ENCODE measurements at regions not wholly inside any gene's neighbourhood (a gene's known extent, or its start where the extent isn't known, plus 50 kb on each side); places are given as distances from the start of the nearest gene placed in this dataset.

DNA sequence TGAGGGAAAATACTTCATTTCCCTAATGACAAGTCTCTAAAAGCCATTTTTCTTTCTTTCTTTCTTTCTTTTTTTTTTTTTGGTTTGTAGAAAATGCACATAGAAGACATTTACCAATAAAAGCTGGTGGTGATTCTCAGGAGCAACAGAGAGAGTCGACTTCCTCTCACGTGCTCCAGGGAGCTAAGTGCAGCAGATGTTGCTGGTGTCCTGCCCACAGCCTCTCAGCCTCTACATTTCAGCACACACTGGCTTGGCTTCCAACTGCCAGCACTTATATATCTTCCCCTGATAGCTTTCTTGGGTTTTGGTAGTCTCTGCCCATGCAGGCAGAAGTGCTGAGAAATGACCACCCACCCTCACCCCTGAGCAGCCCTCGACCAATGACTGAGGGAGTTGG is 58.4 kb upstream of the MARCHF10 start:
- no peak overlapping the region for H3K4me3 Mint-ChIP-seq
- no peak overlapping the region for H3K27ac Mint-ChIP-seq
- ATAC-seq, result no peak
- DNase-seq (ENCODE audit: low spot score), result no peak
- H3K27me3 Mint-ChIP-seq (ENCODE audit: low read depth), result no peaks in the 10 kb centered on the region
- H3K9me3 Mint-ChIP-seq, result no peaks in the 10 kb centered on the region
- TF ChIP-seq TP53 (CRISPR knock-in tag; IDR thresholded peaks at IDR 0.05) (no peak), CREB1 (CRISPR knock-in tag; IDR thresholded peaks at IDR 0.05) (no peak), ETV6 (CRISPR knock-in tag; IDR thresholded peaks at IDR 0.05) (no peak), TCF7 (CRISPR knock-in tag; IDR thresholded peaks at IDR 0.05; ENCODE audit: low read depth) (no peak)
- TF ChIP-seq, protein P1, sequence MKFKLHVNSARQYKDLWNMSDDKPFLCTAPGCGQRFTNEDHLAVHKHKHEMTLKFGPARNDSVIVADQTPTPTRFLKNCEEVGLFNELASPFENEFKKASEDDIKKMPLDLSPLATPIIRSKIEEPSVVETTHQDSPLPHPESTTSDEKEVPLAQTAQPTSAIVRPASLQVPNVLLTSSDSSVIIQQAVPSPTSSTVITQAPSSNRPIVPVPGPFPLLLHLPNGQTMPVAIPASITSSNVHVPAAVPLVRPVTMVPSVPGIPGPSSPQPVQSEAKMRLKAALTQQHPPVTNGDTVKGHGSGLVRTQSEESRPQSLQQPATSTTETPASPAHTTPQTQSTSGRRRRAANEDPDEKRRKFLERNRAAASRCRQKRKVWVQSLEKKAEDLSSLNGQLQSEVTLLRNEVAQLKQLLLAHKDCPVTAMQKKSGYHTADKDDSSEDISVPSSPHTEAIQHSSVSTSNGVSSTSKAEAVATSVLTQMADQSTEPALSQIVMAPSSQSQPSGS (CRISPR knock-in tag; IDR thresholded peaks at IDR 0.05; ENCODE audit: borderline replicate concordance, low read depth), result no peak
- TF ChIP-seq, protein P2, sequence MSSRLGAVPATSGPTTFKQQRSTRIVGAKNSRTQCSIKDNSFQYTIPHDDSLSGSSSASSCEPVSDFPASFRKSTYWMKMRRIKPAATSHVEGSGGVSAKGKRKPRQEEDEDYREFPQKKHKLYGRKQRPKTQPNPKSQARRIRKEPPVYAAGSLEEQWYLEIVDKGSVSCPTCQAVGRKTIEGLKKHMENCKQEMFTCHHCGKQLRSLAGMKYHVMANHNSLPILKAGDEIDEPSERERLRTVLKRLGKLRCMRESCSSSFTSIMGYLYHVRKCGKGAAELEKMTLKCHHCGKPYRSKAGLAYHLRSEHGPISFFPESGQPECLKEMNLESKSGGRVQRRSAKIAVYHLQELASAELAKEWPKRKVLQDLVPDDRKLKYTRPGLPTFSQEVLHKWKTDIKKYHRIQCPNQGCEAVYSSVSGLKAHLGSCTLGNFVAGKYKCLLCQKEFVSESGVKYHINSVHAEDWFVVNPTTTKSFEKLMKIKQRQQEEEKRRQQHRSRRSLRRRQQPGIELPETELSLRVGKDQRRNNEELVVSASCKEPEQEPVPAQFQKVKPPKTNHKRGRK (CRISPR knock-in tag; IDR thresholded peaks at IDR 0.05; ENCODE audit: borderline replicate concordance), result no peak
- ChIA-PET CTCF (no interaction called here), POLR2A (no interaction called here)
- peaks cover 15% of the 10 kb centered on the region for H3K4me1 Mint-ChIP-seq
- H3K36me3 Mint-ChIP-seq, result no peaks in the 10 kb centered on the region

DNA sequence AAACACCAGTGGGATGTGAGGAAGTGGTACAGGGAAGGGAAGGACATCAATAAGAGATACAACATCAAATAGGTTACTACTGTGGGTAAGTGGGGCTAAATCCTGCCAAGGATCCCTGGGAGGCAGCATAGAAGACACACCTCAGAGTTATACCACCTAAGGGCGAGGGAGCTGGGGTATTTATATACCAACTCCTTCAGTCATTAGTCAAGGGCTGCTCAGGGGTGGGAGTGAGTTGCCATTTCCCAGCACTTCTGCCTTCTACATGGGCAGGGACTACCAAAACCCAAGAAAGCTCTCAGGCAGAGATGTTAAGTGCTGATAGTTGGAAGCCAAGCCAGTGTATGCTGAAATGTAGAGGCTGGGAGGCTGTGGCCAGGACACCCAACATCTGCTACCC is 57.5 kb upstream of the MARCHF10 start:
- ATAC-seq (no peak), DNase-seq (ENCODE audit: low spot score) (no peak)
- Mint-ChIP-seq H3K36me3 (no peaks in the 10 kb centered on the region), H3K4me1 (peaks cover 19% of the 10 kb centered on the region), H3K27ac (no peak overlapping the region), H3K27me3 (ENCODE audit: low read depth) (no peaks in the 10 kb centered on the region), H3K4me3 (no peak overlapping the region), H3K9me3 (no peaks in the 10 kb centered on the region)
- TF ChIP-seq MYBL2 (CRISPR knock-in tag; IDR thresholded peaks at IDR 0.05), result no peak
- TF ChIP-seq FOXJ3 (CRISPR knock-in tag; IDR thresholded peaks at IDR 0.05; ENCODE audit: borderline replicate concordance), result no peak
- no peak for TF ChIP-seq ZNF263 (CRISPR knock-in tag; IDR thresholded peaks at IDR 0.05; ENCODE audit: low read depth)
- TF ChIP-seq, protein P3, sequence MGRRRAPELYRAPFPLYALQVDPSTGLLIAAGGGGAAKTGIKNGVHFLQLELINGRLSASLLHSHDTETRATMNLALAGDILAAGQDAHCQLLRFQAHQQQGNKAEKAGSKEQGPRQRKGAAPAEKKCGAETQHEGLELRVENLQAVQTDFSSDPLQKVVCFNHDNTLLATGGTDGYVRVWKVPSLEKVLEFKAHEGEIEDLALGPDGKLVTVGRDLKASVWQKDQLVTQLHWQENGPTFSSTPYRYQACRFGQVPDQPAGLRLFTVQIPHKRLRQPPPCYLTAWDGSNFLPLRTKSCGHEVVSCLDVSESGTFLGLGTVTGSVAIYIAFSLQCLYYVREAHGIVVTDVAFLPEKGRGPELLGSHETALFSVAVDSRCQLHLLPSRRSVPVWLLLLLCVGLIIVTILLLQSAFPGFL (CRISPR knock-in tag; IDR thresholded peaks at IDR 0.05; ENCODE audit: borderline replicate concordance), result no peak
- TF ChIP-seq PRRX2 (CRISPR knock-in tag; IDR thresholded peaks at IDR 0.05), result no peak
- TF ChIP-seq, protein P4, sequence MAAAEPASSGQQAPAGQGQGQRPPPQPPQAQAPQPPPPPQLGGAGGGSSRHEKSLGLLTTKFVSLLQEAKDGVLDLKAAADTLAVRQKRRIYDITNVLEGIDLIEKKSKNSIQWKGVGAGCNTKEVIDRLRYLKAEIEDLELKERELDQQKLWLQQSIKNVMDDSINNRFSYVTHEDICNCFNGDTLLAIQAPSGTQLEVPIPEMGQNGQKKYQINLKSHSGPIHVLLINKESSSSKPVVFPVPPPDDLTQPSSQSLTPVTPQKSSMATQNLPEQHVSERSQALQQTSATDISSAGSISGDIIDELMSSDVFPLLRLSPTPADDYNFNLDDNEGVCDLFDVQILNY (CRISPR knock-in tag; IDR thresholded peaks at IDR 0.05), result no peak
- TF ChIP-seq, protein P5, sequence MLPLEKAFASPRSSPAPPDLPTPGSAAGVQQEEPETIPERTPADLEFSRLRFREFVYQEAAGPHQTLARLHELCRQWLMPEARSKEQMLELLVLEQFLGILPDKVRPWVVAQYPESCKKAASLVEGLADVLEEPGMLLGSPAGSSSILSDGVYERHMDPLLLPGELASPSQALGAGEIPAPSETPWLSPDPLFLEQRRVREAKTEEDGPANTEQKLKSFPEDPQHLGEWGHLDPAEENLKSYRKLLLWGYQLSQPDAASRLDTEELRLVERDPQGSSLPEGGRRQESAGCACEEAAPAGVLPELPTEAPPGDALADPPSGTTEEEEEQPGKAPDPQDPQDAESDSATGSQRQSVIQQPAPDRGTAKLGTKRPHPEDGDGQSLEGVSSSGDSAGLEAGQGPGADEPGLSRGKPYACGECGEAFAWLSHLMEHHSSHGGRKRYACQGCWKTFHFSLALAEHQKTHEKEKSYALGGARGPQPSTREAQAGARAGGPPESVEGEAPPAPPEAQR (CRISPR knock-in tag; IDR thresholded peaks at IDR 0.05), result no peak
- no peak for TF ChIP-seq GRHL2 (CRISPR knock-in tag; IDR thresholded peaks at IDR 0.05; ENCODE audit: insufficient replicate concordance, severe bottlenecking)
- no peak for TF ChIP-seq TEAD4 (CRISPR knock-in tag; IDR thresholded peaks at IDR 0.05)
- TF ChIP-seq, protein P6, sequence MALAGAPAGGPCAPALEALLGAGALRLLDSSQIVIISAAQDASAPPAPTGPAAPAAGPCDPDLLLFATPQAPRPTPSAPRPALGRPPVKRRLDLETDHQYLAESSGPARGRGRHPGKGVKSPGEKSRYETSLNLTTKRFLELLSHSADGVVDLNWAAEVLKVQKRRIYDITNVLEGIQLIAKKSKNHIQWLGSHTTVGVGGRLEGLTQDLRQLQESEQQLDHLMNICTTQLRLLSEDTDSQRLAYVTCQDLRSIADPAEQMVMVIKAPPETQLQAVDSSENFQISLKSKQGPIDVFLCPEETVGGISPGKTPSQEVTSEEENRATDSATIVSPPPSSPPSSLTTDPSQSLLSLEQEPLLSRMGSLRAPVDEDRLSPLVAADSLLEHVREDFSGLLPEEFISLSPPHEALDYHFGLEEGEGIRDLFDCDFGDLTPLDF (CRISPR knock-in tag; IDR thresholded peaks at IDR 0.05), result no peak
- no peak for TF ChIP-seq ZBTB21 (CRISPR knock-in tag; IDR thresholded peaks at IDR 0.05; ENCODE audit: borderline replicate concordance)
- TF ChIP-seq IRF2 (CRISPR knock-in tag; IDR thresholded peaks at IDR 0.05; ENCODE audit: borderline replicate concordance, low read depth), result no peak
- no peak for TF ChIP-seq TP53 (CRISPR knock-in tag; IDR thresholded peaks at IDR 0.05)
- no peak for TF ChIP-seq MXD4 (CRISPR knock-in tag; IDR thresholded peaks at IDR 0.05; ENCODE audit: borderline replicate concordance)
- TF ChIP-seq, protein P7, sequence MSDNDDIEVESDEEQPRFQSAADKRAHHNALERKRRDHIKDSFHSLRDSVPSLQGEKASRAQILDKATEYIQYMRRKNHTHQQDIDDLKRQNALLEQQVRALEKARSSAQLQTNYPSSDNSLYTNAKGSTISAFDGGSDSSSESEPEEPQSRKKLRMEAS (CRISPR knock-in tag; IDR thresholded peaks at IDR 0.05), result no peak
- TF ChIP-seq, protein P8, sequence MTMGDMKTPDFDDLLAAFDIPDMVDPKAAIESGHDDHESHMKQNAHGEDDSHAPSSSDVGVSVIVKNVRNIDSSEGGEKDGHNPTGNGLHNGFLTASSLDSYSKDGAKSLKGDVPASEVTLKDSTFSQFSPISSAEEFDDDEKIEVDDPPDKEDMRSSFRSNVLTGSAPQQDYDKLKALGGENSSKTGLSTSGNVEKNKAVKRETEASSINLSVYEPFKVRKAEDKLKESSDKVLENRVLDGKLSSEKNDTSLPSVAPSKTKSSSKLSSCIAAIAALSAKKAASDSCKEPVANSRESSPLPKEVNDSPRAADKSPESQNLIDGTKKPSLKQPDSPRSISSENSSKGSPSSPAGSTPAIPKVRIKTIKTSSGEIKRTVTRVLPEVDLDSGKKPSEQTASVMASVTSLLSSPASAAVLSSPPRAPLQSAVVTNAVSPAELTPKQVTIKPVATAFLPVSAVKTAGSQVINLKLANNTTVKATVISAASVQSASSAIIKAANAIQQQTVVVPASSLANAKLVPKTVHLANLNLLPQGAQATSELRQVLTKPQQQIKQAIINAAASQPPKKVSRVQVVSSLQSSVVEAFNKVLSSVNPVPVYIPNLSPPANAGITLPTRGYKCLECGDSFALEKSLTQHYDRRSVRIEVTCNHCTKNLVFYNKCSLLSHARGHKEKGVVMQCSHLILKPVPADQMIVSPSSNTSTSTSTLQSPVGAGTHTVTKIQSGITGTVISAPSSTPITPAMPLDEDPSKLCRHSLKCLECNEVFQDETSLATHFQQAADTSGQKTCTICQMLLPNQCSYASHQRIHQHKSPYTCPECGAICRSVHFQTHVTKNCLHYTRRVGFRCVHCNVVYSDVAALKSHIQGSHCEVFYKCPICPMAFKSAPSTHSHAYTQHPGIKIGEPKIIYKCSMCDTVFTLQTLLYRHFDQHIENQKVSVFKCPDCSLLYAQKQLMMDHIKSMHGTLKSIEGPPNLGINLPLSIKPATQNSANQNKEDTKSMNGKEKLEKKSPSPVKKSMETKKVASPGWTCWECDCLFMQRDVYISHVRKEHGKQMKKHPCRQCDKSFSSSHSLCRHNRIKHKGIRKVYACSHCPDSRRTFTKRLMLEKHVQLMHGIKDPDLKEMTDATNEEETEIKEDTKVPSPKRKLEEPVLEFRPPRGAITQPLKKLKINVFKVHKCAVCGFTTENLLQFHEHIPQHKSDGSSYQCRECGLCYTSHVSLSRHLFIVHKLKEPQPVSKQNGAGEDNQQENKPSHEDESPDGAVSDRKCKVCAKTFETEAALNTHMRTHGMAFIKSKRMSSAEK (CRISPR knock-in tag; IDR thresholded peaks at IDR 0.05; ENCODE audit: borderline replicate concordance), result no peak
- no peak for TF ChIP-seq CBFB (CRISPR knock-in tag; IDR thresholded peaks at IDR 0.05; ENCODE audit: low read depth)
- no peak for TF ChIP-seq ZNF121 (CRISPR knock-in tag; IDR thresholded peaks at IDR 0.05)
- POLR2A ChIA-PET, result no interaction called here
- CTCF ChIA-PET, result no interaction called here
